GM23338 (cell line): ENCODE measurements at regions not wholly inside any gene's neighbourhood (a gene's known extent, or its start where the extent isn't known, plus 50 kb on each side); places are given as distances from the start of the nearest gene placed in this dataset.

Experiments used
- ATAC-seq: fragments of 200-7000 bp; cut with Tn5 transposase; 3 replicates; pipeline ENCODE4 v1.9.1; 2020
- DNase-seq: peaks from one replicate; pipeline ENCODE4 v3.0.0-alpha.2; 2015; ENCODE audit warnings: low spot score
- H2AFZ ChIP-seq: fragments of 200-600 bp; sonication (generic); 2 replicates; pipeline ENCODE4 v1.8.0; 2016; ENCODE audit warnings: antibody characterized with exemption, mild to moderate bottlenecking, moderate library complexity
- H3F3A ChIP-seq: fragments of 200-600 bp; sonication (generic); replicated peaks from 2 replicates; pipeline ENCODE4 v1.8.0; 2017; ENCODE audit warnings: antibody characterized with exemption, mixed run types, low read depth
- H3K27ac ChIP-seq: fragments of 200-600 bp; sonication (generic); 2 replicates; pipeline ENCODE4 v1.6.1; 2016; ENCODE audit warnings: low read depth
- H3K27me3 ChIP-seq: fragments of 200-600 bp; sonication (generic); 2 replicates; pipeline ENCODE4 v1.8.0; 2016; ENCODE audit warnings: mild to moderate bottlenecking, mixed run types, moderate library complexity; ENCODE audit not compliant: insufficient read depth
- H3K36me3 ChIP-seq: fragments of 200-600 bp; sonication (generic); 2 replicates; pipeline ENCODE4 v1.8.0; 2016; ENCODE audit warnings: mild to moderate bottlenecking; ENCODE audit not compliant: insufficient read depth
- H3K4me1 ChIP-seq: fragments of 200-600 bp; sonication (generic); 2 replicates; pipeline ENCODE4 v1.8.0; 2016; ENCODE audit warnings: mild to moderate bottlenecking, moderate library complexity; ENCODE audit not compliant: insufficient read depth
- H3K4me2 ChIP-seq: fragments of 200-600 bp; sonication (generic); 2 replicates; pipeline ENCODE4 v1.7.1; 2017; ENCODE audit warnings: mixed run types
- H3K4me3 ChIP-seq: fragments of 200-600 bp; sonication (generic); 2 replicates; pipeline ENCODE4 v1.6.1; 2016; ENCODE audit warnings: mixed run types
- H3K79me2 ChIP-seq: fragments of 200-600 bp; sonication (generic); replicated peaks from 2 replicates; pipeline ENCODE4 v1.8.0; 2017; ENCODE audit warnings: mild to moderate bottlenecking; ENCODE audit not compliant: insufficient read depth
- H3K9me2 ChIP-seq: fragments of 200-600 bp; sonication (generic); 2 replicates; pipeline ENCODE4 v1.8.0; 2017; ENCODE audit not compliant: insufficient read depth
- H4K20me1 ChIP-seq: fragments of 200-600 bp; sonication (generic); replicated peaks from 2 replicates; pipeline ENCODE4 v1.8.0; 2017; ENCODE audit warnings: mild to moderate bottlenecking; ENCODE audit not compliant: insufficient read depth
- H3K27ac Mint-ChIP-seq: 2 replicates; pipeline ENCODE4 v1.8.0; 2020; ENCODE audit warnings: inconsistent platforms, mild to moderate bottlenecking, moderate library complexity, mixed read lengths
- H3K27me3 Mint-ChIP-seq: 3 replicates; pipeline ENCODE4 v1.8.0; 2022; ENCODE audit warnings: low read depth, mild to moderate bottlenecking, moderate library complexity, mixed read lengths, inconsistent platforms; ENCODE audit not compliant: insufficient read depth, poor library complexity
- H3K36me3 Mint-ChIP-seq: 3 replicates; pipeline ENCODE4 v1.8.0; 2021; ENCODE audit warnings: low read depth, mild to moderate bottlenecking, inconsistent platforms, moderate library complexity, mixed read lengths
- H3K4me1 Mint-ChIP-seq: 3 replicates; pipeline ENCODE4 v1.8.0; 2020; ENCODE audit warnings: mild to moderate bottlenecking, inconsistent platforms, mixed read lengths
- H3K4me3 Mint-ChIP-seq: 3 replicates; pipeline ENCODE4 v1.8.0; 2021; ENCODE audit warnings: moderate library complexity, mild to moderate bottlenecking, inconsistent platforms, mixed read lengths
- H3K9me3 Mint-ChIP-seq: 3 replicates; pipeline ENCODE4 v1.8.0; 2020; ENCODE audit warnings: moderate library complexity, mild to moderate bottlenecking, inconsistent platforms, mixed read lengths
- JUNB ChIP-seq: IDR thresholded peaks from one replicate; pipeline ENCODE4 v1.6.1; 2016; ENCODE audit warnings: antibody characterized with exemption; ENCODE audit not compliant: unreplicated experiment
- NANOG ChIP-seq: IDR thresholded peaks from 2 replicates; pipeline ENCODE4 v1.6.1; 2016; ENCODE audit warnings: antibody characterized with exemption, borderline replicate concordance
- POLR2AphosphoS5 ChIP-seq: IDR thresholded peaks from 2 replicates; pipeline ENCODE4 v1.6.1; 2016; ENCODE audit warnings: antibody characterized with exemption, low read depth
- STAT1 ChIP-seq: IDR thresholded peaks from one replicate; pipeline ENCODE4 v1.6.1; 2016; ENCODE audit warnings: antibody characterized with exemption; ENCODE audit not compliant: unreplicated experiment
- ZNF114 ChIP-seq: fragments of 250-450 bp; sonication (Bioruptor Pico); IDR thresholded peaks from 2 replicates; pipeline ENCODE4 v1.5.0; 2020; ENCODE audit warnings: mild to moderate bottlenecking, moderate library complexity
- ZNF331 ChIP-seq: fragments of 250-450 bp; sonication (Bioruptor Pico); IDR thresholded peaks from 2 replicates; pipeline ENCODE4 v1.5.0; 2020; ENCODE audit warnings: low read depth, mild to moderate bottlenecking, moderate library complexity
- ZNF462 ChIP-seq: fragments of 250-450 bp; sonication (Bioruptor Pico); IDR thresholded peaks from 2 replicates; pipeline ENCODE4 v1.5.0; 2020; ENCODE audit warnings: mild to moderate bottlenecking, moderate library complexity

- TF ChIP-seq ZNF462 (no peak), ZNF331 (CRISPR knock-in tag) (no peak), POLR2AphosphoS5 (no peak), STAT1 (no peak)
Observed at GRCh38 chr10:44571701-44572100, 186.8 kb upstream of the CXCL12 start (continued).

GRCh38 chr10:44572146-44572545 lies 187.2 kb upstream of the CXCL12 start:
- no peak overlapping the region for H3K27ac ChIP-seq
- H3K4me3 Mint-ChIP-seq, result no peak overlapping the region
- H3K36me3 Mint-ChIP-seq, result no peaks in the 10 kb centered on the region
- H3K27me3 ChIP-seq, result no peaks in the 10 kb centered on the region
- no peak overlapping the region for H3K27ac Mint-ChIP-seq
- DNase-seq (no peak), ATAC-seq (no peak)
- peaks cover 8% of the 10 kb centered on the region for H3K27me3 Mint-ChIP-seq
- no peaks in the 10 kb centered on the region; the same call in 2 of the 3 replicates for H3K4me1 Mint-ChIP-seq
- no peaks in the 10 kb centered on the region for H3K9me3 Mint-ChIP-seq
- H3K9me2 ChIP-seq, result 0 out of 2 replicates have a peak, but pooled peaks cover 4% of the 10 kb centered on the region
- H3K4me2 ChIP-seq, result no peak overlapping the region
- no peaks in the 10 kb centered on the region for H3F3A ChIP-seq
- no peaks in the 10 kb centered on the region for H3K36me3 ChIP-seq
- no peaks in the 10 kb centered on the region for H4K20me1 ChIP-seq
- H3K79me2 ChIP-seq, result no peaks in the 10 kb centered on the region
- no peaks in the 10 kb centered on the region for H3K4me1 ChIP-seq
- TF ChIP-seq JUNB (no peak), ZNF114 (no peak), NANOG (no peak)
- no peak overlapping the region for H2AFZ ChIP-seq
- no peak overlapping the region for H3K4me3 ChIP-seq
